Lower leg skin (tissue), 4 donors: ENCODE measurements at regions not wholly inside any gene's neighbourhood (a gene's known extent, or its start where the extent isn't known, plus 50 kb on each side); places are given as distances from the start of the nearest gene placed in this dataset.
A peak's percentile ranks its signal among the peaks of the same experiment; 100 is the strongest.

ENCODE experiments used
- DNase-seq, 2 donors: peaks; one replicate each; pipeline ENCODE4 v3.0.0-alpha.2; 2019; ENCODE audit warnings: low spot score in 2 of 2
- H3K4me3 ChIP-seq: fragments of 200-600 bp; sonication (generic); 2 replicates; pipeline ENCODE4 v1.5.1; 2017; ENCODE audit warnings: mild to moderate bottlenecking, low read depth; ENCODE audit not compliant: poor library complexity, severe bottlenecking
- POLR2A ChIP-seq, 2 donors: fragments of 450-650 bp; IDR thresholded peaks; one replicate each; pipeline ENCODE4 v1.6.1; 2016 to 2017; ENCODE audit warnings: antibody characterized with exemption in 2 of 2, mild to moderate bottlenecking in 1 of 2, moderate library complexity in 1 of 2
- WGBS, 2 donors: methylation state at CpG; one replicate each; pipeline ENCODE4 v1.1.5; 2018; 5-methylcytosine and 5-hydroxymethylcytosine counted together
- intact Hi-C: fragments of 100-400 bp; cut with DNase I; formaldehyde crosslinking; loops from one replicate; pipeline ENCODE4 v1.15.0; 2023; ENCODE audit warnings: low total_unique reads
- TF ChIP-seq, protein P1 (sequence below), 3 donors: fragments of 450-650 bp; IDR thresholded peaks; one replicate each; pipeline ENCODE4 v1.5.1; 2016; ENCODE audit warnings: antibody characterized with exemption in 3 of 3, mild to moderate bottlenecking in 3 of 3, moderate library complexity in 2 of 3

- DNase-seq = no peak
- 1 to 2% methylated on average over 44 to 49 of the region's 49 CpGs for WGBS, 2 donors
These were observed 255.6 kb downstream of the OTUD1 start for GRCh38 chr10:23694446-23694920.

GRCh38 chr10:23694921-23695824, 256.3 kb downstream of the OTUD1 start:
- 1 to 2% methylated on average over 34 to 62 of the region's 63 CpGs for WGBS, 2 donors
- no peak for TF ChIP-seq POLR2A (IDR thresholded peaks at IDR 0.05)
- TF ChIP-seq, protein P1, sequence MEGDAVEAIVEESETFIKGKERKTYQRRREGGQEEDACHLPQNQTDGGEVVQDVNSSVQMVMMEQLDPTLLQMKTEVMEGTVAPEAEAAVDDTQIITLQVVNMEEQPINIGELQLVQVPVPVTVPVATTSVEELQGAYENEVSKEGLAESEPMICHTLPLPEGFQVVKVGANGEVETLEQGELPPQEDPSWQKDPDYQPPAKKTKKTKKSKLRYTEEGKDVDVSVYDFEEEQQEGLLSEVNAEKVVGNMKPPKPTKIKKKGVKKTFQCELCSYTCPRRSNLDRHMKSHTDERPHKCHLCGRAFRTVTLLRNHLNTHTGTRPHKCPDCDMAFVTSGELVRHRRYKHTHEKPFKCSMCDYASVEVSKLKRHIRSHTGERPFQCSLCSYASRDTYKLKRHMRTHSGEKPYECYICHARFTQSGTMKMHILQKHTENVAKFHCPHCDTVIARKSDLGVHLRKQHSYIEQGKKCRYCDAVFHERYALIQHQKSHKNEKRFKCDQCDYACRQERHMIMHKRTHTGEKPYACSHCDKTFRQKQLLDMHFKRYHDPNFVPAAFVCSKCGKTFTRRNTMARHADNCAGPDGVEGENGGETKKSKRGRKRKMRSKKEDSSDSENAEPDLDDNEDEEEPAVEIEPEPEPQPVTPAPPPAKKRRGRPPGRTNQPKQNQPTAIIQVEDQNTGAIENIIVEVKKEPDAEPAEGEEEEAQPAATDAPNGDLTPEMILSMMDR (IDR thresholded peaks at IDR 0.05) = no peak
- no peak overlapping the region for H3K4me3 ChIP-seq
- intact Hi-C loops = loop anchor here (10.0 kb wide), 1 partner anchor 390 kb away; no protein-coding TSS in a partner anchor
- no peak for DNase-seq

More at GRCh38 chr10:23694446-23694920, 255.6 kb downstream of the OTUD1 start:
- intact Hi-C loops = loop anchor here (10.0 kb wide), 1 partner anchor 390 kb away; no protein-coding TSS in a partner anchor
- H3K4me3 ChIP-seq = no peak overlapping the region
- no peak for TF ChIP-seq POLR2A (IDR thresholded peaks at IDR 0.05)
- TF ChIP-seq, protein P1 (IDR thresholded peaks at IDR 0.05) = no peak

GRCh38 chr10:23695825-23696420, 257.0 kb downstream of the OTUD1 start:
- intact Hi-C loops = loop anchor here (10.0 kb wide), 1 partner anchor 391 kb away; no protein-coding TSS in a partner anchor
- 7 to 13% methylated on average over 29 to 36 of the region's 36 CpGs for WGBS, 2 donors
- TF ChIP-seq, protein P1 (IDR thresholded peaks at IDR 0.05) = no peak
- no peak for TF ChIP-seq POLR2A (IDR thresholded peaks at IDR 0.05)
- H3K4me3 ChIP-seq = no peak overlapping the region
- DNase-seq = no peak

- intact Hi-C loops = loop anchor here (10.0 kb wide), 1 partner anchor 392 kb away; no protein-coding TSS in a partner anchor
- no peak for TF ChIP-seq POLR2A (IDR thresholded peaks at IDR 0.05)
- TF ChIP-seq, protein P1 (IDR thresholded peaks at IDR 0.05) = no peak
- DNase-seq = no peak
- WGBS, 2 donors = 85% methylated on average over 3 of the region's 3 CpGs
- H3K4me3 ChIP-seq = no peak overlapping the region
These were observed 257.6 kb downstream of the OTUD1 start for GRCh38 chr10:23696476-23696875.

- intact Hi-C loops = no loop called here
- WGBS, 2 donors = 8 to 11% methylated on average over 9 of the region's 9 CpGs
- DNase-seq = peak in 1 of 2 donors; percentile 29
- H3K4me3 ChIP-seq = no peak overlapping the region
- TF ChIP-seq, protein P1 (IDR thresholded peaks at IDR 0.05) = no peak
- no peak for TF ChIP-seq POLR2A (IDR thresholded peaks at IDR 0.05)
These were observed 264.1 kb downstream of the OTUD1 start for GRCh38 chr10:23702977-23703414.
